ENCODE measurements at regions not wholly inside any gene's neighbourhood (a gene's known extent, or its start where the extent isn't known, plus 50 kb on each side); places are given as distances from the start of the nearest gene placed in this dataset.

GRCh38 chr4:138689187-138689586 lies 326.4 kb upstream of the NOCT start:
- peak; percentile 26 for DNase-seq (ENCODE audit: low spot score)

GRCh38 chr4:138688408-138689085 lies 327.0 kb upstream of the NOCT start:
- DNase-seq (ENCODE audit: low spot score): peak; percentile 18

GRCh38 chr4:138686106-138686835 lies 329.3 kb upstream of the NOCT start:
- DNase-seq (ENCODE audit: low spot score): no peak

DNA sequence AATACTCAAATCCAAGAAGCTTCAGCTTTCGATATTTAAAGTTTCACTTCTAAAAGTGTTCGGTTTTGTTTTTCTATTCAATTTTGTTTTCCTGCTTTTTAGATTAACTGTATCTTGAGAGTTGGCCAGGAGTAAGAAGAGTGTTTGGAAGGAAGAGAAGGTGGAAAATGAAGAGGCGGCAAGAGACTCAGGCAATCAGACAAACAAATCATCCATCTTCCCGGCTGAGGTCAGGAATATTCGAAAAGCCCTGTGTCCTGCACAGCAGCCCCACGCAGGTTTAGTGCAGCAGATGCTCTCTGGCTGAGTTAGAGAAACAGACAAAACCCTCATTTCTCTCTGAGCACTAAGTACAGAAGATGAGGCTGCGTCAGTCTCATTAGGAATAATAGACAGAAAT lies 330.3 kb upstream of the NOCT start:
- no peak for DNase-seq (ENCODE audit: low spot score)

GRCh38 chr4:138680989-138681604 lies 334.5 kb upstream of the NOCT start:
- DNase-seq (ENCODE audit: low spot score): peak; percentile 55

- DNase-seq (ENCODE audit: low spot score): no peak
These were observed 335.3 kb upstream of the NOCT start for GRCh38 chr4:138680256-138680655.

GRCh38 chr4:138678985-138679746 lies 336.4 kb upstream of the NOCT start:
- no peak for DNase-seq (ENCODE audit: low spot score)

GRCh38 chr4:138677748-138678147 lies 337.8 kb upstream of the NOCT start:
- DNase-seq (ENCODE audit: low spot score): no peak

DNA sequence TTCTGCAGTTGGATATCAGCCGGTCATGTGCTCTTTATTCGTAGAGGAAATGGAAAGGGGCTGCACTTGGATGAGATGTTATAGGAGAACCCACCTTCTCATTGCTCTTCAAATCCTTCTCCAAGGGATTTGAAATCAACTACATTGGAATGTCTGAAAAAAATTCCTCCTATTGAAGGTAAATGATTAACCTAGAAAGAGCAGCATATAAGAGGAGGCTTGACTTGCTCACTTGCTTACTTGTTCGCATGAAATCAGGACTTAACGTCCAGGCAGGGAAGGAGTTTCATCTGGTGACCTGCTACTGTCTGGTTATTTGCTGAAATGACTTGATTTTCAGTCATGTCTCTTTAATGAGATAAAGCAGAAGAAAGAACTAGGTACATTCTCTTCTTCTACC lies 338.4 kb upstream of the NOCT start:
- no peak for DNase-seq (ENCODE audit: low spot score)

DNA sequence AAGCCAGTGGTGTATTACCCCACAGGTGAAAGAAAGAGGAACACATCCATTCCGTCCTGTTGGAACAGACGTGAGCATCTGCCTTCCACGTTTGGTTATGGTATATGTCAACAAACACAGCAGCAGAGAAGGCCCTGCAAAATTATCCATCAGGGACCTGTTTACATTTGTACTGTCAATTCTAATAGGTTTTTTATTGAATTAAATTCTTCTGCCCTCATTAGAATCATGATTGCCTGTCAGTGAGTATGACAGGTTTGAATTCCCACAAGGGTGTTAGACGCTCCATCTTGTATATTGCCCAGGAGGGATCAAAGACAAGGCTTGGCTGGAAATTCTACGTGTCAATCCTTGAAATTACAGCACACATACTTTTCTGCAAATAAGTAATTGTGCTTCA lies 339.9 kb upstream of the NOCT start:
- DNase-seq (ENCODE audit: low spot score): no peak

- no peak for DNase-seq (ENCODE audit: low spot score)
These were observed 341.4 kb upstream of the NOCT start for GRCh38 chr4:138674209-138674608.

DNA sequence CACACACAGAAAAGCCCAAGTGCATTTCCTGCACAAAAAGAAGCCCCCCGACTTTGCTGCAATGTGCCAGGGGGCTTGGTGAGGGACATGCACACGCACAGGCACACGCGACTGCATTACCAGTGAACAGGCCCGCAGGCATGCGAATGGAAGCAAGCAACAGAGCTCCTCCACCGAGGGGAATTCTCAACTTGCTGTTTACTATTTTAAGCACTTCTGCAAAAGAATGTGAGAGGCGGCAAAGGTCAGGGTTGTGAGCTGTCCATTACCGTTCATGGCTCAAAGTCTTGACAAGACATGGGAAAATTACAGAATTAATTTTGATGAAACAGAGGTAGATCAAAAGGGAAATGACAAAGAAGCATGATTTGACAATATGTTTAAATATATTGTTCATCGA lies 342.5 kb upstream of the NOCT start:
- DNase-seq (ENCODE audit: low spot score): no peak

GRCh38 chr4:138672393-138672976 lies 343.1 kb upstream of the NOCT start:
- DNase-seq (ENCODE audit: low spot score): no peak

GRCh38 chr4:138671606-138672084 lies 343.9 kb upstream of the NOCT start:
- no peak for DNase-seq (ENCODE audit: low spot score)

DNA sequence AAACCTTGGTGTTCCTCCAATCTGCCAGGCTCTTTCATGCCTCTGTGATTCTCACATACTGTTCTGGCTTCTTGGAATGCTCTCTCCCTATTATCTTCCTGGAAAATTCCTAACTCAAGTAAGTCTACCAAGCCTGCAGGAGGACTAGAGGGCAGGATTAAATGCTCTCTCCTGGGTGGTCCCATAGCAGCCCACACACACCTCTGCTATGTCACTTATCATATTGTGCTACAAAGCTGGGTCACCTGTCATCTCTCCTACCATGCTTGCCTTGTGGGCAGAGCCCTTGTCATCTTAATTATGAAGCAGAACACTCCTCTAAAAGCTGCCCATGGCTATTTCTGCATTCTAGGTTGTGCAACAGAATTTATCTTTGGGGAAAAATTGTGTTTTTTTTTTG lies 344.5 kb upstream of the NOCT start:
- DNase-seq (ENCODE audit: low spot score): no peak

GRCh38 chr4:138670681-138671080 lies 344.9 kb upstream of the NOCT start:
- no peak for DNase-seq (ENCODE audit: low spot score)

- peak; percentile 20 for DNase-seq (ENCODE audit: low spot score)
These were observed 345.9 kb upstream of the NOCT start for GRCh38 chr4:138669479-138670315.

DNA sequence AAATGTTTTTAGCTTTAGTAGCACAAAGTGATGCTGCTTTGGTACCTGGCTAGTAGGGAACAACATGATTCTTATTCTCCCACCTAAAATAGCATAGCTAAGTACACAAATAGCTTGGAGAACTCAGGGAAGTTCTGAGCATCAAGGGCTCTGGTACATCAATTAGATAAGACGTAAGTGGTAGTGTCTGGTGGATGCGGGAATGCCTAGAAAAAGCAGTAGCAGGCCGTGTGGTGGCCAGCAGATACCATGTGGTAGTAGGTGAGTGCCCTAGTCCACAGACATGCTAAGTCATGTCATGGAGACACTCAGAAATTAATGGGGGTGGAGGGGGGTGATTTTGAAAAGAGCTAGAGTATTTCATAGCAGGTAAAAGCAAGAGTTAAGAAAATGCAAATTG lies 347.3 kb upstream of the NOCT start:
- no peak for DNase-seq (ENCODE audit: low spot score)

- no peak for DNase-seq (ENCODE audit: low spot score)
These were observed 349.2 kb upstream of the NOCT start for GRCh38 chr4:138666366-138666765.

GRCh38 chr4:138665851-138666250 lies 349.7 kb upstream of the NOCT start:
- no peak for DNase-seq (ENCODE audit: low spot score)

GRCh38 chr4:138663883-138664282 lies 351.7 kb upstream of the NOCT start:
- DNase-seq (ENCODE audit: low spot score): no peak
